IPS-18a (cell line): ENCODE measurements at regions not wholly inside any gene's neighbourhood (a gene's known extent, or its start where the extent isn't known, plus 50 kb on each side); places are given as distances from the start of the nearest gene placed in this dataset.

Source experiments
- H3K27ac ChIP-seq: one replicate; pipeline ENCODE4 v1.5.1; 2013; ENCODE audit warnings: low read length
- H3K27me3 ChIP-seq: one replicate; pipeline ENCODE4 v1.6.1; 2013; ENCODE audit warnings: mild to moderate bottlenecking, low read length; ENCODE audit not compliant: control insufficient read depth, insufficient read depth
- H3K36me3 ChIP-seq: one replicate; pipeline ENCODE4 v1.6.1; 2013; ENCODE audit warnings: low read depth, low read length; ENCODE audit not compliant: control insufficient read depth
- H3K4me1 ChIP-seq: one replicate; pipeline ENCODE4 v1.6.1; 2013; ENCODE audit warnings: low read depth, low read length; ENCODE audit not compliant: control insufficient read depth
- H3K4me3 ChIP-seq: one replicate; pipeline ENCODE4 v1.5.1; 2013; ENCODE audit warnings: low read length
- H3K9ac ChIP-seq: one replicate; pipeline ENCODE4 v1.6.1; 2013; ENCODE audit warnings: mild to moderate bottlenecking, low read length, moderate library complexity
- H3K9me3 ChIP-seq: one replicate; pipeline ENCODE4 v1.6.1; 2013; ENCODE audit warnings: low read depth, low read length; ENCODE audit not compliant: control insufficient read depth

DNA sequence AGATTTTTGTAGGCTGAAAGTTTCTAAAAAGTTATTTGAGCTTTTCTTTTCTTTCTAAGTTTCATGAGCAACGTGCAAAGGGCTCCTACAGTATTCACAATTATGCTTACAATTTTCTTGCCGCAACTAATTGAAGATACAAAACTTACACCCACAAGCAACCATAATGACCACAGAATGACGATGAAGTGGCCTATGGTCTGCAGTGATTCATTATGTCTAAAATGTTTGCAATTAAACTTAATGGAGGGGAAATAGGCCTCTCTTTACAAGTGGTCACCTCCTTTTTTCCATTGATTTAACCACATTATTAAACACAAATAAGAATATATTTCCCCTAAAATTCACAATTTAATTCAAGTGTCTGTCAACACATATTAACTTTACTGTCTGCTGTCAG lies 732.6 kb upstream of the FLRT2 start:
- H3K27ac ChIP-seq, result no peak overlapping the region
- no peaks in the 10 kb centered on the region for H3K27me3 ChIP-seq
- H3K4me1 ChIP-seq, result no peaks in the 10 kb centered on the region
- no peaks in the 10 kb centered on the region for H3K36me3 ChIP-seq
- no peaks in the 10 kb centered on the region for H3K9me3 ChIP-seq
- H3K4me3 ChIP-seq, result no peak overlapping the region
- H3K9ac ChIP-seq, result no peak overlapping the region

GRCh38 chr14:84804468-84804867 lies 725.5 kb upstream of the FLRT2 start:
- Histone ChIP-seq H3K9me3 (no peaks in the 10 kb centered on the region), H3K4me3 (no peak overlapping the region), H3K27me3 (no peaks in the 10 kb centered on the region), H3K4me1 (no peaks in the 10 kb centered on the region), H3K27ac (no peak overlapping the region), H3K36me3 (no peaks in the 10 kb centered on the region), H3K9ac (no peak overlapping the region)

- H3K27ac ChIP-seq, result no peak overlapping the region
- no peak overlapping the region for H3K9ac ChIP-seq
- H3K9me3 ChIP-seq, result no peaks in the 10 kb centered on the region
- H3K4me1 ChIP-seq, result no peaks in the 10 kb centered on the region
- no peaks in the 10 kb centered on the region for H3K27me3 ChIP-seq
- no peak overlapping the region for H3K4me3 ChIP-seq
- no peaks in the 10 kb centered on the region for H3K36me3 ChIP-seq
Measured at GRCh38 chr14:84804895-84805294, 725.0 kb upstream of the FLRT2 start.

GRCh38 chr14:84806181-84806580 lies 723.8 kb upstream of the FLRT2 start:
- Histone ChIP-seq H3K9ac (no peak overlapping the region), H3K27me3 (no peaks in the 10 kb centered on the region), H3K9me3 (no peaks in the 10 kb centered on the region), H3K4me3 (no peak overlapping the region), H3K27ac (no peak overlapping the region), H3K36me3 (no peaks in the 10 kb centered on the region), H3K4me1 (no peaks in the 10 kb centered on the region)

GRCh38 chr14:84806622-84807021 lies 723.3 kb upstream of the FLRT2 start:
- H3K27ac ChIP-seq, result no peak overlapping the region
- H3K4me3 ChIP-seq, result no peak overlapping the region
- no peaks in the 10 kb centered on the region for H3K9me3 ChIP-seq
- H3K9ac ChIP-seq, result no peak overlapping the region
- H3K4me1 ChIP-seq, result no peaks in the 10 kb centered on the region
- no peaks in the 10 kb centered on the region for H3K27me3 ChIP-seq
- no peaks in the 10 kb centered on the region for H3K36me3 ChIP-seq

DNA sequence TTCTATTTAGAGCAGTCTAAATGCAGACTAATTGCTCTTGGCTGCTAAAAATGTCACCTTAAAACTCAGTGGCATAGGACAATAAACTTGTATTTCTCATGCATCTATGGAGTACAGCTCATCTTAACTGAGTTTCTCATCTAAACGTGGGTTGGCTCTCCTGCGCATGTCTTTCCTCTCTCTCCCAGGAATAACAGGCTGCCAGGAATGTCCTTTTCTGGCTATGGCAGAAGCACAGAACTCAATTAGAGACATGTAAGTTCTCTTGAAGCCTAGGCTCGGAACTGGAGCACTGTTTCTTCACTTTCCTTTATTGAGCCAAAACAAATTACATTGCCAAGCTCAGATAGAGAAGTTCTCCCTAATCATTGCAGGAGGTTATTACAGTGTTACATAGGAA lies 722.3 kb upstream of the FLRT2 start:
- no peaks in the 10 kb centered on the region for H3K9me3 ChIP-seq
- H3K4me1 ChIP-seq, result no peaks in the 10 kb centered on the region
- H3K9ac ChIP-seq, result no peak overlapping the region
- no peak overlapping the region for H3K27ac ChIP-seq
- H3K4me3 ChIP-seq, result no peak overlapping the region
- no peaks in the 10 kb centered on the region for H3K27me3 ChIP-seq
- H3K36me3 ChIP-seq, result no peaks in the 10 kb centered on the region

DNA sequence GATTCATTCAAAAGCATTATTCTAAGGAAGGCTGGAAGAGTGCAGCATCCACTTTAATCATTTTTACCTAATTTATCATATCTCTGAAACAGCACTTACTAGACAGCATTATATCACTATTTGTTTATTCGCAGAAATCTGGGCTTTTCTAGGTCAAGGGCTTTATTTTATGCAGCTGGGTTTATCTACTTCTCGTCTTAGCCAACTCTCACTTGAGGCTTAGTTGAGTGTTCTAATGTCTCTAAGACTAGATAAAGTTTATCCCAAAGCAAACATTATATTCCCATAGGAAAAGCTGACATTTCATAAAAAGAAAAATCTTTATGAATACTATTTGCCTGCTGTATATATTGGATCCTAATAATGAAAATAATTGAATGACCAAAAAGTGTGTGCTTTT lies 720.8 kb upstream of the FLRT2 start:
- Histone ChIP-seq H3K4me1 (no peaks in the 10 kb centered on the region), H3K36me3 (no peaks in the 10 kb centered on the region), H3K27me3 (no peaks in the 10 kb centered on the region), H3K27ac (no peak overlapping the region), H3K4me3 (no peak overlapping the region), H3K9me3 (no peaks in the 10 kb centered on the region), H3K9ac (no peak overlapping the region)

DNA sequence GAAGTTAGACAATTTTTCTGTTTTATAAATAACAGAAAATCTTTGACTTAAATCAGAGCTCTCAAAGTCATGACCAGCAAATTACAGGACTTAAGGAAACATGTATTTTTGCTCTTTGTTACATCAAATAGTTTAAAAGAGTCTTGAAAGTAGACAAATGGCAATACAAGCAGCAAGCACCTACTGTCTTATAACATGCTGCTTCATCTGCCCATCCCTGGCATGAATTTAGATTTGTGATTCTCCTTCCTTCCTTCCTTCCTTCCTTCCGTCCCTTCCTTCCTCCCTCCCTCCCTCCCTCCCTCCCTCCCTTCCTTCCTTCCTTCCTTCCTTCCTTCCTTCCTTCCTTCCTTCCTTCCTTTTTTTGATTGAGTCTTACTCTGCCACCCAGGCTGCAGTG lies 715.6 kb upstream of the FLRT2 start:
- Histone ChIP-seq H3K36me3 (no peaks in the 10 kb centered on the region), H3K27me3 (no peaks in the 10 kb centered on the region), H3K9me3 (no peaks in the 10 kb centered on the region), H3K4me3 (no peak overlapping the region), H3K27ac (no peak overlapping the region), H3K4me1 (no peaks in the 10 kb centered on the region), H3K9ac (no peak overlapping the region)

- H3K27me3 ChIP-seq, result no peaks in the 10 kb centered on the region
- H3K9ac ChIP-seq, result no peak overlapping the region
- no peaks in the 10 kb centered on the region for H3K9me3 ChIP-seq
- no peak overlapping the region for H3K27ac ChIP-seq
- H3K4me1 ChIP-seq, result peaks cover 9% of the 10 kb centered on the region
- no peaks in the 10 kb centered on the region for H3K36me3 ChIP-seq
- H3K4me3 ChIP-seq, result no peak overlapping the region
Measured at GRCh38 chr14:84819528-84819927, 710.4 kb upstream of the FLRT2 start.

DNA sequence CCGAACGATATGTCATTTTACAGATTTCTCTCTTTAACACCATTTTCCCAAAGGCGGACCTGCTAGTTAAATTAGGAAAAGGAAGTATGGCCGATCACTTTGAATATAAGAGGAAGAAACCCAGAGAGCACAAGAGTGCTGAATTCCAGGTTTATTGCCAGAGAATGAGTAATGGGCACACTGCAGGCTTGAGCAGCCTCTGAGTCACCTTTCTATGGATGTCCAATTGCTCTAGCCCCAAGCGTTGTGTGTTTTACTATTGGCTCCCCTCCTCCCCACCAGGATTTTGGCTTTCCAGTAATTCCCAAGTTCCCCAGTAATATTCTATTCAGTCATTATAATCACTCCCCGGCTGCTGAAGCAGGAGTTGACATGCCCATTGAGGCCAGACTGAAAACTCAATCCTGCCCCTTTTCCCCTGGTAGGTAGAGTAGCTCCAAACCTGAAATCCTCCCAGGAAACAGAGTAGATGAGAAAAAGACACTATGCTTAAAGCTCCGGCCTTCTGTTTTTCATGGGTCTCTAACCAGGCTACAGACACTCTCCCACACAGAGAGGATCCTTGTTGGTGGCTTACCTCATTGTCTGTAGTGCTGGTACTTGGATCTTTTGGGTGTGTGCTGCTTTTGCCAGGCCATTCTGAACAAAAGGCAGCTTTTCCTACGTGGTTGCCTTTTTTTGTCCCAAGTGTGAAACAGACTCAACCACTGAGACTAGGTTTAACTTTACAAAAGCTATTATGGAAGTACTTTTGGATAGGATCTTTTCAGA lies 704.3 kb upstream of the FLRT2 start:
- H3K27ac ChIP-seq, result no peak overlapping the region
- no peaks in the 10 kb centered on the region for H3K27me3 ChIP-seq
- H3K4me1 ChIP-seq, result peaks cover 21% of the 10 kb centered on the region

GRCh38 chr14:84826294-84826693 lies 703.6 kb upstream of the FLRT2 start:
- Histone ChIP-seq H3K27me3 (no peaks in the 10 kb centered on the region), H3K4me3 (no peak overlapping the region), H3K9ac (no peak overlapping the region), H3K9me3 (no peaks in the 10 kb centered on the region), H3K36me3 (no peaks in the 10 kb centered on the region), H3K27ac (no peak overlapping the region), H3K4me1 (peaks cover 21% of the 10 kb centered on the region)

More for the DNA sequence above, 704.3 kb upstream of the FLRT2 start:
- Histone ChIP-seq H3K9me3 (no peaks in the 10 kb centered on the region), H3K4me3 (no peak overlapping the region), H3K36me3 (no peaks in the 10 kb centered on the region), H3K9ac (no peak overlapping the region)

GRCh38 chr14:84850595-84850994 lies 679.3 kb upstream of the FLRT2 start:
- Histone ChIP-seq H3K27me3 (no peaks in the 10 kb centered on the region), H3K4me3 (no peak overlapping the region), H3K9me3 (no peaks in the 10 kb centered on the region), H3K9ac (no peak overlapping the region), H3K36me3 (no peaks in the 10 kb centered on the region), H3K27ac (no peak overlapping the region), H3K4me1 (no peaks in the 10 kb centered on the region)
